ENCODE measurements at regions not wholly inside any gene's neighbourhood (a gene's known extent, or its start where the extent isn't known, plus 50 kb on each side); places are given as distances from the start of the nearest gene placed in this dataset.
A peak's percentile ranks its signal among the peaks of the same experiment; 100 is the strongest.

DNA sequence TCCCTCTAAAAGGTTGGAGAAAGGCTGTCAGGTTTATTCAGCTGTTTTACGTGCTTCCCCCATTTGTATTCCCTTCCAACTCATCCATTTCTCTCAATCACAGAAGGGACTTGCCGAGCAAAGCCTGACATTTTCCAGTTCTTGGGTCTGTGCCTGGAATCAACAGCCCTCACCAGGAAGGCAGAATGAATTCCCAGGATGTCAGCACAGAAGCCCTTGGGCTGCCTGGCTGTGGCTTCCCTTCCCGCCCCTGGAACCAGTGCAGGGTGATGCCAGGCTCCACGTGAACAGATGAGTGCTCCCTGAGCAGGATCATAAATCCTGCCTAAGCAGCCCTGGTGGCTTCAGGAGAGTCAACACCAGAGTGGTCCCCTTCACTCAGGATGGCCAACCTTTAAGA is 86.1 kb upstream of the CD83 start:
- no peak for DNase-seq (ENCODE audit: low spot score, unreplicated experiment)
- Mint-ChIP-seq H3K4me1 (ENCODE audit: low read depth) (no peaks in the 10 kb centered on the region), H3K36me3 (ENCODE audit: insufficient read depth) (no peaks in the 10 kb centered on the region), H3K27me3 (peaks cover 30% of the 10 kb centered on the region), H3K27ac (no peak overlapping the region), H3K4me3 (ENCODE audit: low read depth) (no peak overlapping the region), H3K9me3 (ENCODE audit: low read depth) (peaks cover 5% of the 10 kb centered on the region)
- TF ChIP-seq, protein P1, sequence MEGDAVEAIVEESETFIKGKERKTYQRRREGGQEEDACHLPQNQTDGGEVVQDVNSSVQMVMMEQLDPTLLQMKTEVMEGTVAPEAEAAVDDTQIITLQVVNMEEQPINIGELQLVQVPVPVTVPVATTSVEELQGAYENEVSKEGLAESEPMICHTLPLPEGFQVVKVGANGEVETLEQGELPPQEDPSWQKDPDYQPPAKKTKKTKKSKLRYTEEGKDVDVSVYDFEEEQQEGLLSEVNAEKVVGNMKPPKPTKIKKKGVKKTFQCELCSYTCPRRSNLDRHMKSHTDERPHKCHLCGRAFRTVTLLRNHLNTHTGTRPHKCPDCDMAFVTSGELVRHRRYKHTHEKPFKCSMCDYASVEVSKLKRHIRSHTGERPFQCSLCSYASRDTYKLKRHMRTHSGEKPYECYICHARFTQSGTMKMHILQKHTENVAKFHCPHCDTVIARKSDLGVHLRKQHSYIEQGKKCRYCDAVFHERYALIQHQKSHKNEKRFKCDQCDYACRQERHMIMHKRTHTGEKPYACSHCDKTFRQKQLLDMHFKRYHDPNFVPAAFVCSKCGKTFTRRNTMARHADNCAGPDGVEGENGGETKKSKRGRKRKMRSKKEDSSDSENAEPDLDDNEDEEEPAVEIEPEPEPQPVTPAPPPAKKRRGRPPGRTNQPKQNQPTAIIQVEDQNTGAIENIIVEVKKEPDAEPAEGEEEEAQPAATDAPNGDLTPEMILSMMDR (IDR thresholded peaks at IDR 0.05; ENCODE audit: unreplicated experiment): no peak

DNA sequence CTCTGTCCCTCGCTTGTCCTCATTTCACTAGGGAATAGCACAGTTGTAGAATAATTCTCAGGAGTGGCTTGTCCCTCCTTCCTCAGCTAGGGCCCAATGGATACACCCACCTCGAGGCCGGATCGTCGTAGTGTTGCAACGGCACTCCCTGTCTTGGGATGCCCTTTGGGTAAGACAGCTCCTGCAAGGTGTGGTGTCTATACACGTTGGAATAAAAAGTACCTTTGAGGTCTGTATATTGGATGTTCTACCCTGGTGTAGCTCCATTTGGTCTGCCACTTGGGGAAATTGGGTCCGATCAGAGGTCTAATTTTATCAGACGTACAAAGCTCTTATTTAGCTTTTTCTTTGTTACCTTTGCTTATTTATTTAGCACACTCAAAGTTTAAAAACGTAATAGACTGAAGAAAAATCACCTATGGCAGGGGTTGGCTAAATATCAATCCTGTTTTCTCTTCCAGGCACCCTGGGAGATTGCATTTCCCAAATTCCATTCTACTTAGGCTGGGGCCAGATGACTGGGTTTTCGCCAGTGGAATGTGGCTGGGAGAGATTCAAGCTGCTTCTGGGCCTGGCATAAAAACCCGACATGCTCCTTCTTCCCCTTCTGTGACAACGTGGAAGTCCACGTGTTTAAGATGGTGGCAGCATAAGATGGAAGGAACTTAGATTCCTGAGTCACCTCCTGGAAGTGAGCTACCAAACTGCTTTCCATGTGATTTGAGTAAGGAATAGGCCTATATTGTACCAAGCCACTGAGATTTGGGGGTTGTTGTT is 82.3 kb upstream of the CD83 start:
- Mint-ChIP-seq H3K4me1 (ENCODE audit: low read depth) (peaks cover 12% of the 10 kb centered on the region), H3K9me3 (ENCODE audit: low read depth) (peaks cover 5% of the 10 kb centered on the region), H3K4me3 (ENCODE audit: low read depth) (no peak overlapping the region), H3K27ac (peak overlapping the region; percentile 45), H3K27me3 (peaks cover 14% of the 10 kb centered on the region), H3K36me3 (ENCODE audit: insufficient read depth) (no peaks in the 10 kb centered on the region)
- no peak for DNase-seq (ENCODE audit: low spot score, unreplicated experiment)
- TF ChIP-seq, protein P1 (IDR thresholded peaks at IDR 0.05; ENCODE audit: unreplicated experiment): no peak

DNA sequence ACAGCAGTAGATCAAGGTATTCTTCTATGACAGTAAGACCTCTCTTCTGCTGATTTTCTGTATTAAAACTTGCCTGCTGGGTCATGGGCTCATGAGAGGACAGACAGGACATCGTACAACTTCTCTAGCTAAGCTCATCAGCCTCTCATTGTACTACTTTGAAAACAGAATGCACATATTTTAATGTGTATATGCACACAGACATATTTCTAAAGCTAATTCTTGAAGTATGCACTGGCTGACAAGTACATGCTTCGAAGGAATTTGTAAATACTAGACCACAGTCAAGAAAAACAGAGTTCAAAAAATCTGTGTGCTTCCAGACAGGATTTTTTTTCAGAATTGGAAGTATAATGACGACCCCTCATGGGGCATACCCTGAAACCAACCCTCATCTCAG is 81.7 kb upstream of the CD83 start:
- H3K27ac Mint-ChIP-seq: no peak overlapping the region
- no peak for DNase-seq (ENCODE audit: low spot score, unreplicated experiment)
- TF ChIP-seq, protein P1 (IDR thresholded peaks at IDR 0.05; ENCODE audit: unreplicated experiment): no peak
- no peak overlapping the region for H3K4me3 Mint-ChIP-seq (ENCODE audit: low read depth)
- H3K27me3 Mint-ChIP-seq: peaks cover 14% of the 10 kb centered on the region
- peaks cover 5% of the 10 kb centered on the region for H3K9me3 Mint-ChIP-seq (ENCODE audit: low read depth)
- no peaks in the 10 kb centered on the region for H3K36me3 Mint-ChIP-seq (ENCODE audit: insufficient read depth)
- H3K4me1 Mint-ChIP-seq (ENCODE audit: low read depth): peaks cover 12% of the 10 kb centered on the region

DNA sequence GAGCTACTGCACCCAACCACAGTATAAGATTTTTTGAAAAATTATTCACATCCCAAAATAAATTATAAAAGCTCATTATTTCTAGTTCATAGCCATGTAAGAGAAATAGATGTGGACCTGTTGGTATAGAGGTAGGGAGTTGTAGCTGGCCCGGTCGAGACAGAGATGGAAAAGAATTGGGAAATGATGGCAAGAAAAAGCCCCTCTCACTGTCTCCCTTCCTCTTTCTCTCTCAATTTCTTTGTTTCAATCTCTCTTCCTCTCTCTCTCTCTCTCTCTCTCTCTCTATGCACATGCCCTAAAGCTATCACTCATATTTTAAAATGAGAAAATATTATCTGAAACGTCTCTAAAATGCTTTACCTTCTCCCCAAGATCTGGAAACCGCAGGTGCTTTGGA is 80.7 kb upstream of the CD83 start:
- H3K27ac Mint-ChIP-seq: no peak overlapping the region
- no peak for DNase-seq (ENCODE audit: low spot score, unreplicated experiment)
- TF ChIP-seq, protein P1 (IDR thresholded peaks at IDR 0.05; ENCODE audit: unreplicated experiment): no peak

DNA sequence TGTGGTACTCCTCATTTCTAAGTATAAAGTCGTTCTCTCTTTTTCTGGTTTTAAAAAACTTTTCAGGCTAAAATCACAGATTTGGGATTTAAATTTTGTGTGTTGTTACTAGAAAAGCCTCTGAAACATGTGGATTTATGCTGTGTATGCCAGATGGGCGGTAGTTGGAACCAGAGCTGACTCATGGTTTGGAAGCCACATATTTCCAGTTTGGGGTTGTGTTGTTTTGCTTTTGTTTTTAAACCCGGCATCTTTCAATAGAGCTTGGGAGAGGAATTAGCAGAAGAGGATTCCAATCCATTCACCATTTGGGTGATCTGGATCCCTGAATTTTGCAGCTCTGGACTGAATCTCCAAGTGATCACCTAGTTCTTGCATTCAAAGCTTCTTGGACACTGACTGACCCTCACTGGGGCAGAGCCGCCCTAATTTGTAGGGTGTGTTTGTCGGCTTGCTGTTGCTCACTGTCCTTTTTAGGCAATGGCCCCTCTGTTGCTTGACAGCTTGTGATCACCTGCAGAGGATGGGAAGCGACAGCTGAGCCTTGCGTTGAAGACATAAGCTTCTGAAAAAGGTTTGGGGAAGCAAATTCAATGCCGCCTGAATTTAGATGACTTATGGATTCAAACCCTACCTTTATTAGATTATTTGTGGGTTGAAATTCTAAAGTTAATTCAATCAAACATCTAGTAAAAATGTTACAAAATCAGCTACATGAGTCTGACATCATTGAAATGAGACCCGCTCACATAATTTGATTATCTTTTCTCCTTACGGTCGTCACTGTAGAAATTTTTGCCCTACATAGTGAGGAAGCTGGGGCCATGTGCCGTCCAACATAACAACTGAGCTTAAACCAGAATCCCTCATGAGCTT is 79.9 kb upstream of the CD83 start:
- Mint-ChIP-seq H3K27me3 (peaks cover 13% of the 10 kb centered on the region), H3K4me3 (ENCODE audit: low read depth) (no peak overlapping the region), H3K36me3 (ENCODE audit: insufficient read depth) (no peaks in the 10 kb centered on the region), H3K9me3 (ENCODE audit: low read depth) (peaks cover 5% of the 10 kb centered on the region), H3K4me1 (ENCODE audit: low read depth) (peaks cover 12% of the 10 kb centered on the region), H3K27ac (no peak overlapping the region)
- TF ChIP-seq, protein P1 (IDR thresholded peaks at IDR 0.05; ENCODE audit: unreplicated experiment): no peak
- no peak for DNase-seq (ENCODE audit: low spot score, unreplicated experiment)

More for the DNA sequence above, 80.7 kb upstream of the CD83 start:
- Mint-ChIP-seq H3K4me3 (ENCODE audit: low read depth) (no peak overlapping the region), H3K36me3 (ENCODE audit: insufficient read depth) (no peaks in the 10 kb centered on the region), H3K9me3 (ENCODE audit: low read depth) (peaks cover 5% of the 10 kb centered on the region), H3K27me3 (peaks cover 9% of the 10 kb centered on the region), H3K4me1 (ENCODE audit: low read depth) (peaks cover 12% of the 10 kb centered on the region)
